ENCODE measurements at regions not wholly inside any gene's neighbourhood (a gene's known extent, or its start where the extent isn't known, plus 50 kb on each side); places are given as distances from the start of the nearest gene placed in this dataset.

GRCh38 chr11:91786097-91786496 lies 438.5 kb upstream of the FAT3 start:
- ATAC-seq (ENCODE audit: low read depth) = no peak
- H3K27me3 Mint-ChIP-seq = no peaks in the 10 kb centered on the region
- no peaks in the 10 kb centered on the region for H4K20me1 ChIP-seq (ENCODE audit: control insufficient read depth, insufficient read depth, low read length, poor library complexity, severe bottlenecking)
- no peaks in the 10 kb centered on the region for H3K4me1 ChIP-seq (ENCODE audit: control insufficient read depth in 2 of 2, insufficient read depth in 2 of 2, low read length in 2 of 2)
- ChIA-PET CTCF (no interaction called here), POLR2A (no interaction called here)
- H3K27me3 ChIP-seq (replicated peaks in 1 of 4; ENCODE audit: control extremely low read depth in 1 of 4, control insufficient read depth in 3 of 4, insufficient read depth in 4 of 4, low read length in 3 of 4) = no peaks in the 10 kb centered on the region
- no CpG with 5 or more reads among the region's 4 CpGs for WGBS (ENCODE audit: insufficient coverage)
- H3K9me3 Mint-ChIP-seq (ENCODE audit: insufficient read depth) = peaks cover 6% of the 10 kb centered on the region
- H3K4me1 Mint-ChIP-seq = no peaks in the 10 kb centered on the region
- intact Hi-C loops (cut with micrococcal nuclease) = no loop called here
- no peak overlapping the region for H3K4me2 ChIP-seq (replicated peaks; ENCODE audit: low read depth, low read length, poor library complexity, severe bottlenecking)
- no peak overlapping the region for H3K27ac ChIP-seq (ENCODE audit: low read length in 2 of 2)
- no peak overlapping the region for H2AFZ ChIP-seq (ENCODE audit: insufficient read depth, low read depth, low read length, poor library complexity, severe bottlenecking)
- no peak overlapping the region for H3K27ac Mint-ChIP-seq
- peaks cover 0 to 8% (median 0%) of the 10 kb centered on the region in 3 donors for H3K9me3 ChIP-seq (ENCODE audit: control extremely low read depth in 1 of 3, control insufficient read depth in 2 of 3, insufficient read depth in 1 of 3, low read length in 2 of 3)
- H3K9ac ChIP-seq (ENCODE audit: low read length) = no peak overlapping the region
- no peaks in the 10 kb centered on the region for H3K36me3 ChIP-seq (replicated peaks in 1 of 2; ENCODE audit: control extremely low read depth in 1 of 2, control insufficient read depth in 1 of 2, extremely low read depth in 1 of 2, insufficient read depth in 2 of 2, low read length in 1 of 2)
- H3K4me3 Mint-ChIP-seq = no peak overlapping the region
- no peaks in the 10 kb centered on the region for H3K79me2 ChIP-seq (ENCODE audit: control insufficient read depth, insufficient read depth, low read length)
- H3K4me3 ChIP-seq (ENCODE audit: control extremely low read depth in 1 of 5, extremely low read depth in 1 of 5, insufficient read depth in 1 of 5, low read depth in 2 of 5, low read length in 4 of 5) = no peak overlapping the region
- no peak for DNase-seq
- no peak for TF ChIP-seq EZH2 (IDR thresholded peaks at IDR 0.05; ENCODE audit: borderline replicate concordance, insufficient read depth, low read depth, low read length, poor library complexity, severe bottlenecking)
- TF ChIP-seq, protein P1, sequence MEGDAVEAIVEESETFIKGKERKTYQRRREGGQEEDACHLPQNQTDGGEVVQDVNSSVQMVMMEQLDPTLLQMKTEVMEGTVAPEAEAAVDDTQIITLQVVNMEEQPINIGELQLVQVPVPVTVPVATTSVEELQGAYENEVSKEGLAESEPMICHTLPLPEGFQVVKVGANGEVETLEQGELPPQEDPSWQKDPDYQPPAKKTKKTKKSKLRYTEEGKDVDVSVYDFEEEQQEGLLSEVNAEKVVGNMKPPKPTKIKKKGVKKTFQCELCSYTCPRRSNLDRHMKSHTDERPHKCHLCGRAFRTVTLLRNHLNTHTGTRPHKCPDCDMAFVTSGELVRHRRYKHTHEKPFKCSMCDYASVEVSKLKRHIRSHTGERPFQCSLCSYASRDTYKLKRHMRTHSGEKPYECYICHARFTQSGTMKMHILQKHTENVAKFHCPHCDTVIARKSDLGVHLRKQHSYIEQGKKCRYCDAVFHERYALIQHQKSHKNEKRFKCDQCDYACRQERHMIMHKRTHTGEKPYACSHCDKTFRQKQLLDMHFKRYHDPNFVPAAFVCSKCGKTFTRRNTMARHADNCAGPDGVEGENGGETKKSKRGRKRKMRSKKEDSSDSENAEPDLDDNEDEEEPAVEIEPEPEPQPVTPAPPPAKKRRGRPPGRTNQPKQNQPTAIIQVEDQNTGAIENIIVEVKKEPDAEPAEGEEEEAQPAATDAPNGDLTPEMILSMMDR (IDR thresholded peaks at IDR 0.05) = no peak

- no peaks in the 10 kb centered on the region for H3K4me1 ChIP-seq (ENCODE audit: control insufficient read depth in 2 of 2, insufficient read depth in 2 of 2, low read length in 2 of 2)
- no peaks in the 10 kb centered on the region for H3K27me3 Mint-ChIP-seq
- ATAC-seq (ENCODE audit: low read depth) = no peak
- H3K27ac Mint-ChIP-seq = no peak overlapping the region
- no peak overlapping the region for H3K4me3 ChIP-seq (ENCODE audit: control extremely low read depth in 1 of 5, extremely low read depth in 1 of 5, insufficient read depth in 1 of 5, low read depth in 2 of 5, low read length in 4 of 5)
- no peak for DNase-seq
- H3K9me3 ChIP-seq (ENCODE audit: control extremely low read depth in 1 of 3, control insufficient read depth in 2 of 3, insufficient read depth in 1 of 3, low read length in 2 of 3) = peaks cover 0 to 8% (median 0%) of the 10 kb centered on the region in 3 donors
- 83% methylated on average over 2 of the region's 2 CpGs for WGBS (ENCODE audit: insufficient coverage)
- no peak overlapping the region for H2AFZ ChIP-seq (ENCODE audit: insufficient read depth, low read depth, low read length, poor library complexity, severe bottlenecking)
- intact Hi-C loops (cut with micrococcal nuclease) = no loop called here
- TF ChIP-seq, protein P1 (IDR thresholded peaks at IDR 0.05) = no peak
- no peak for TF ChIP-seq EZH2 (IDR thresholded peaks at IDR 0.05; ENCODE audit: borderline replicate concordance, insufficient read depth, low read depth, low read length, poor library complexity, severe bottlenecking)
- H4K20me1 ChIP-seq (ENCODE audit: control insufficient read depth, insufficient read depth, low read length, poor library complexity, severe bottlenecking) = no peaks in the 10 kb centered on the region
- no peaks in the 10 kb centered on the region for H3K27me3 ChIP-seq (replicated peaks in 1 of 4; ENCODE audit: control extremely low read depth in 1 of 4, control insufficient read depth in 3 of 4, insufficient read depth in 4 of 4, low read length in 3 of 4)
- ChIA-PET CTCF (no interaction called here), POLR2A (no interaction called here)
- no peaks in the 10 kb centered on the region for H3K4me1 Mint-ChIP-seq
- no peak overlapping the region for H3K4me2 ChIP-seq (replicated peaks; ENCODE audit: low read depth, low read length, poor library complexity, severe bottlenecking)
- no peaks in the 10 kb centered on the region for H3K79me2 ChIP-seq (ENCODE audit: control insufficient read depth, insufficient read depth, low read length)
- H3K27ac ChIP-seq (ENCODE audit: low read length in 2 of 2) = no peak overlapping the region
- H3K36me3 ChIP-seq (replicated peaks in 1 of 2; ENCODE audit: control extremely low read depth in 1 of 2, control insufficient read depth in 1 of 2, extremely low read depth in 1 of 2, insufficient read depth in 2 of 2, low read length in 1 of 2) = no peaks in the 10 kb centered on the region
- H3K4me3 Mint-ChIP-seq = no peak overlapping the region
- no peak overlapping the region for H3K9ac ChIP-seq (ENCODE audit: low read length)
- peaks cover 6% of the 10 kb centered on the region for H3K9me3 Mint-ChIP-seq (ENCODE audit: insufficient read depth)
Observed at GRCh38 chr11:91783173-91783572, 441.4 kb upstream of the FAT3 start.
